HepG2 (cell line): ENCODE measurements at regions not wholly inside any gene's neighbourhood (a gene's known extent, or its start where the extent isn't known, plus 50 kb on each side); places are given as distances from the start of the nearest gene placed in this dataset.

Experiments used
- ATAC-seq: fragments of 200-7000 bp; cut with Tn5 transposase; 3 replicates; pipeline ENCODE4 v1.9.1; 2020; ENCODE audit warnings: mild to moderate bottlenecking, moderate library complexity
- BruUV-seq: library from RNA; stranded (reverse); fragments of 400-500 nt; replicated peaks from 2 replicates; lab custom pipeline; 2021; lab: Mats Ljungman, UMichigan
- CTCF ChIA-PET: fragments of 300-600 bp; formaldehyde crosslinking; extraction: SDS; loops from one replicate; lab custom pipeline; 2021; ENCODE audit warnings: low total read pairs, inconsistent platforms, low intra/inter-chr PET ratio; lab: Yijun Ruan, JAX
- POLR2A ChIA-PET: fragments of 350-600 bp; sonication (Branson Sonifier 250); formaldehyde crosslinking; loops from one replicate; lab custom pipeline; 2020; ENCODE audit warnings: antibody characterized with exemption, inconsistent platforms; lab: Yijun Ruan, JAX
- DNase-seq: peaks from one replicate; pipeline ENCODE4 v3.0.0-alpha.2; 2015; ENCODE audit warnings: low spot score
- FAIRE-seq: peaks from 3 replicates; lab custom pipeline; 2011; peaks lifted over from hg19 to GRCh38; lab: Jason Lieb, UNC
- H2AFZ ChIP-seq: one replicate; pipeline ENCODE4 v1.6.1; 2011; ENCODE audit warnings: low read length, inconsistent platforms
- H3K27ac ChIP-seq: fragments of 300-600 bp; 3 replicates; pipeline ENCODE4 v1.8.0; 2011; ENCODE audit warnings: mixed run types, mild to moderate bottlenecking, mixed read lengths, low read length, inconsistent platforms; ENCODE audit not compliant: insufficient read depth; ENCODE audit errors: extremely low read length
- H3K27me3 ChIP-seq, 2 experiments: fragments of 200-600 bp in 1 of 2; 2 replicates in 1 of 2; 3 replicates in 1 of 2; pipeline versions ENCODE4 v1.6.0 to v1.8.0; 2011; ENCODE audit warnings: low read length in 2 of 2, mild to moderate bottlenecking in 2 of 2, moderate library complexity in 2 of 2, inconsistent platforms in 1 of 2; ENCODE audit not compliant: insufficient read depth in 2 of 2, control insufficient read depth in 1 of 2
- H3K36me3 ChIP-seq, 2 experiments: fragments of 200-600 bp in 1 of 2; replicated peaks in 1 of 2; 2 replicates in 1 of 2; 3 replicates in 1 of 2; pipeline versions ENCODE4 v1.5.1 to v1.8.0; 2011; ENCODE audit warnings: low read length in 2 of 2, inconsistent platforms in 1 of 2; ENCODE audit not compliant: insufficient read depth in 2 of 2, control insufficient read depth in 1 of 2
- H3K4me1 ChIP-seq: 2 replicates; pipeline ENCODE4 v1.5.1; 2012; ENCODE audit warnings: low read length, inconsistent platforms; ENCODE audit not compliant: insufficient read depth
- H3K4me2 ChIP-seq: 2 replicates; pipeline ENCODE4 v1.6.0; 2011; ENCODE audit warnings: low read depth, low read length, inconsistent platforms
- H3K4me3 ChIP-seq, 3 experiments: fragments of 200-600 bp in 1 of 3; sonication (generic), shearing (Covaris generic) in 1 of 3; replicated peaks in 1 of 3; 2 replicates each; pipeline ENCODE4 v1.5.1; 2011 to 2016; ENCODE audit warnings: low read length in 3 of 3, inconsistent platforms in 2 of 3, low read depth in 2 of 3, mild to moderate bottlenecking in 2 of 3, control low read depth in 1 of 3, mixed read lengths in 1 of 3; ENCODE audit not compliant: insufficient read depth in 1 of 3
- H3K79me2 ChIP-seq: one replicate; pipeline ENCODE4 v1.6.1; 2011; ENCODE audit warnings: low read length, inconsistent platforms; ENCODE audit not compliant: insufficient read depth
- H3K9ac ChIP-seq: 2 replicates; pipeline ENCODE4 v1.6.0; 2011; ENCODE audit warnings: mild to moderate bottlenecking, low read depth, low read length, inconsistent platforms; ENCODE audit not compliant: insufficient read depth
- H3K9me3 ChIP-seq: 2 replicates; pipeline ENCODE4 v1.5.1; 2012; ENCODE audit warnings: mild to moderate bottlenecking, low read length
- H4K20me1 ChIP-seq: 2 replicates; pipeline ENCODE4 v1.6.0; 2011; ENCODE audit warnings: inconsistent platforms, mild to moderate bottlenecking, low read length, moderate library complexity; ENCODE audit not compliant: insufficient read depth
- HNF4A ChIP-seq: sonication (generic); formaldehyde crosslinking; IDR thresholded peaks from 2 replicates; pipeline ENCODE4 v1.4.0; 2020; ENCODE audit warnings: missing genetic modification reagents
- PHF5A ChIP-seq: IDR thresholded peaks from one replicate; pipeline ENCODE4 v1.6.1; 2018; ENCODE audit warnings: low read depth, missing genetic modification reagents; ENCODE audit not compliant: unreplicated experiment
- PITX1 ChIP-seq: sonication (generic); formaldehyde crosslinking; IDR thresholded peaks from 2 replicates; pipeline ENCODE4 v1.5.1; 2020; ENCODE audit warnings: mild to moderate bottlenecking, missing genetic modification reagents
- SALL1 ChIP-seq: sonication (generic); formaldehyde crosslinking; IDR thresholded peaks from 2 replicates; pipeline ENCODE4 v1.8.0; 2022; ENCODE audit warnings: mild to moderate bottlenecking, missing genetic modification reagents
- ZNF280D ChIP-seq: sonication (generic); formaldehyde crosslinking; IDR thresholded peaks from 2 replicates; pipeline ENCODE4 v1.5.1; 2020; ENCODE audit warnings: mild to moderate bottlenecking, missing genetic modification reagents
- ZNF674 ChIP-seq: sonication (generic); formaldehyde crosslinking; IDR thresholded peaks from 2 replicates; pipeline ENCODE4 v1.5.0; 2020; ENCODE audit warnings: low read depth, mild to moderate bottlenecking, missing genetic modification reagents
- ZNF724P ChIP-seq: sonication (generic); formaldehyde crosslinking; IDR thresholded peaks from 2 replicates; pipeline ENCODE4 v1.8.0; 2022; ENCODE audit warnings: missing genetic modification reagents, borderline replicate concordance
- WGBS: methylation state at CpG from one replicate; pipeline ENCODE4 v1.1.6; 2017; ENCODE audit warnings: low lambda C conversion rate; 5-methylcytosine and 5-hydroxymethylcytosine counted together
- in situ Hi-C: cut with HindIII; loops from 2 replicates; pipeline ENCODE4 v1.10.0; 2017; ENCODE audit warnings: low pct_unique_long_range_greater_than_20kb; ENCODE audit not compliant: extremely low pct_ligation_motif_present
- intact Hi-C: fragments of 100-400 bp; cut with micrococcal nuclease; formaldehyde crosslinking; loops from one replicate; pipeline ENCODE4 v1.10.0; 2022; ENCODE audit not compliant: unreplicated experiment
- TF ChIP-seq, protein P1 (sequence below): sonication (generic); formaldehyde crosslinking; IDR thresholded peaks from 2 replicates; pipeline ENCODE4 v1.5.0; 2020; ENCODE audit warnings: mild to moderate bottlenecking, missing genetic modification reagents

- Histone ChIP-seq H3K79me2 (no peaks in the 10 kb centered on the region), H4K20me1 (no peaks in the 10 kb centered on the region), H2AFZ (no peak overlapping the region), H3K9ac (no peak overlapping the region), H3K4me3 (no peak overlapping the region), H3K4me2 (no peak overlapping the region), H3K4me1 (no peaks in the 10 kb centered on the region), H3K27me3 (peaks cover 5 to 36% of the 10 kb centered on the region in 2 experiments; a peak in 4 of 5 replicates), H3K9me3 (no peaks in the 10 kb centered on the region), H3K27ac (no peak overlapping the region), H3K36me3 (no peaks in the 10 kb centered on the region)
- FAIRE-seq: no peak
- DNase-seq: no peak
- in situ Hi-C loops: no loop called here
- TF ChIP-seq PITX1 (CRISPR knock-in tag) (no peak), HNF4A (no peak), ZNF280D (CRISPR knock-in tag) (no peak), SALL1 (CRISPR knock-in tag) (no peak), ZNF674 (CRISPR knock-in tag) (no peak), PHF5A (CRISPR knock-in tag) (no peak), ZNF724P (CRISPR knock-in tag) (no peak)
- TF ChIP-seq, protein P1, sequence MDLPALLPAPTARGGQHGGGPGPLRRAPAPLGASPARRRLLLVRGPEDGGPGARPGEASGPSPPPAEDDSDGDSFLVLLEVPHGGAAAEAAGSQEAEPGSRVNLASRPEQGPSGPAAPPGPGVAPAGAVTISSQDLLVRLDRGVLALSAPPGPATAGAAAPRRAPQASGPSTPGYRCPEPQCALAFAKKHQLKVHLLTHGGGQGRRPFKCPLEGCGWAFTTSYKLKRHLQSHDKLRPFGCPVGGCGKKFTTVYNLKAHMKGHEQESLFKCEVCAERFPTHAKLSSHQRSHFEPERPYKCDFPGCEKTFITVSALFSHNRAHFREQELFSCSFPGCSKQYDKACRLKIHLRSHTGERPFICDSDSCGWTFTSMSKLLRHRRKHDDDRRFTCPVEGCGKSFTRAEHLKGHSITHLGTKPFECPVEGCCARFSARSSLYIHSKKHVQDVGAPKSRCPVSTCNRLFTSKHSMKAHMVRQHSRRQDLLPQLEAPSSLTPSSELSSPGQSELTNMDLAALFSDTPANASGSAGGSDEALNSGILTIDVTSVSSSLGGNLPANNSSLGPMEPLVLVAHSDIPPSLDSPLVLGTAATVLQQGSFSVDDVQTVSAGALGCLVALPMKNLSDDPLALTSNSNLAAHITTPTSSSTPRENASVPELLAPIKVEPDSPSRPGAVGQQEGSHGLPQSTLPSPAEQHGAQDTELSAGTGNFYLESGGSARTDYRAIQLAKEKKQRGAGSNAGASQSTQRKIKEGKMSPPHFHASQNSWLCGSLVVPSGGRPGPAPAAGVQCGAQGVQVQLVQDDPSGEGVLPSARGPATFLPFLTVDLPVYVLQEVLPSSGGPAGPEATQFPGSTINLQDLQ (CRISPR knock-in tag): no peak
- BruUV-seq: no TSS peak
- 2% methylated on average over 7 of the region's 7 CpGs for WGBS
- POLR2A ChIA-PET: no interaction called here
- CTCF ChIA-PET: no interaction called here
- intact Hi-C loops: no loop called here
- no peak for ATAC-seq
Measured at GRCh38 chr2:105537466-105537865, 138.6 kb upstream of the FHL2 start.
